GM12892 (cell line): ENCODE measurements at regions not wholly inside any gene's neighbourhood (a gene's known extent, or its start where the extent isn't known, plus 50 kb on each side); places are given as distances from the start of the nearest gene placed in this dataset.

ENCODE experiments used
- POLR2A ChIP-seq: IDR thresholded peaks from 2 replicates; pipeline ENCODE4 v1.6.1; 2011; ENCODE audit warnings: low read depth, low read length, control low read depth
- TAF1 ChIP-seq: IDR thresholded peaks from 2 replicates; pipeline ENCODE4 v1.6.1; 2011; ENCODE audit warnings: low read depth, mild to moderate bottlenecking, control low read depth, low read length, borderline replicate concordance

GRCh38 chr5:82673057-82673809 lies 395.1 kb upstream of the RPS23 start:
- TF ChIP-seq TAF1 (no peak), POLR2A (no peak)
